SKM-1 treated with dmso at 0.1 percent for 144 hours (cell line): ENCODE measurements at regions not wholly inside any gene's neighbourhood (a gene's known extent, or its start where the extent isn't known, plus 50 kb on each side); places are given as distances from the start of the nearest gene placed in this dataset.

Experiments
- DNase-seq: peaks from one replicate; lab custom pipeline; 2025; ENCODE audit not compliant: unreplicated experiment; lab: John Stamatoyannopoulos, UW

DNA sequence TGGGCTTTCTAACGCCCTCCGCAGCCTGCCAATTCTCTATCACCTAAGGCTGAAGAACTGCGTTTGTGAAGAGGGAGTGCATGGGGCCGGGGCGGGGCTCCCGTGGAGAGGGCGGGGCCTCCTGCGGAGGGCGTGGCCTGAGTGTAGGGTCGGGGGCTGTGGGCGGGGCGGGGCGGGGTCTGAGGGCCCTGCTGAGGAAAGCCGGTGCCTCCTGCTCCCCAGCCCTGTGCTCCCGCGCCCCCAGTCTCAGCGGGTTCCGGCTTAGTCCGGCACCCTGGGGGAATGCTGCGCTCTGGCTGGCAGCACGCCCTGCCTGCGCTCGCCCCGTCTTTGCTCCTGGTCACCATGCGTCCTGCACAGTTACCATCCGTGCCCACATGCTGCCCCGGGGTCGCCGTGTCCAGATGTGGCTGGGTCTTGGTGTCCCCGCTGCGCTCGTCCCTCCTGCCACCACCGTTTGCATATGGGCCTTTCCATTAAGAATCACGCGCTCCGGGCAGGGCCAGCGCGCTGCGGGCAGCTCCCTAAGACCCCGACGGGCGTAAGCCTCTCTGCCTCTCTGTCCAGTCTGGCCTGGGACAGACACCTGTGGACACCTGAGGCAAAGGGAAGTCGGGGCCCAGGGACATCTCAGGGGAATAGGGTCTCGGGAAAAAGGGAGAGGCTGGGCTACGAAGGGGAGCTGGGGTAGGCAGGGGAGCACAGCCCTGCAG, 144.0 kb upstream of the RET start:
- no peak for DNase-seq

DNA sequence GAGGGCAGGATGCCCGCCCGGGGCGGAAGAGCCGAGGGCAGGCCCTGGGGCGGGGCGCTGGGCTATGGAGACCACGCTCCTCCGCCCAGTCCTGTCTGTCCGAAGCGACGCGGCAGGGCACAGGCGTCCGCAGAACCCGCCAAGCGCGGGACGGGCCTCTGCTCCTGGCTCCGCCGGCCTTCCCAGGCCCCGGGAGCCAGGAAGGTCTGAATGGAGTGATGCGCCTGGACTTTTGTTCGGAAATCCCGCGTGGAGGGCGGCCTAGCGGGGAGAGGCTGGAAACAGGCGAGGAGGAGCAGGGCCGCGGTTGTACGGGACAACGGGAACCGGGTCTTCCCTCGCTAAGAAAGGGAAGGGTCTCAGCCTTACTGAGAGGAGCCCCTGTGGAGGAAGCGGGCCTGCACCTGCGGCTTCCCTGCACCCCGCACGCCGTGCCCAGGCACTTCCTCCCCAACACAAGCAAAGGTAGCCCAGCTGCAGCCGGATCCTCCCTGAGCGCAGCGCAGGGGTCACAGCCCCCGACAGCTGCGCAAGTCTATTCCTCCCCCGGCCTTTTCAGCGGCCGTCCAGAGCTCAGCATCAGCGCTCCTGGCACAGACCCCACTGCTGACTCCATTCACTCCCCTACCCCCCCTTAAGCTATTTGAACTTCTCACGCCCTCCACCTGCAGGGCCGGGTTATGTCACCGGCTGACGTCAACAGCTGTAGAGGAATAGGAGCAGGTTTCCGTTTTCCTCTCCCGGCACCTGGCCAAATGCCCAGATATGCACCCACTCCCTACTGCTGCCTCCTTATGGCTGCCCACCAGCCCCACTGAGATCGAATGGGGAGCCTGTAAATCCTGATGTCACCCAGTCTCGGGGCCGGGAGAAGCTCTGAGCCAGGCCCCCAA, 143.2 kb upstream of the RET start:
- no peak for DNase-seq

DNA sequence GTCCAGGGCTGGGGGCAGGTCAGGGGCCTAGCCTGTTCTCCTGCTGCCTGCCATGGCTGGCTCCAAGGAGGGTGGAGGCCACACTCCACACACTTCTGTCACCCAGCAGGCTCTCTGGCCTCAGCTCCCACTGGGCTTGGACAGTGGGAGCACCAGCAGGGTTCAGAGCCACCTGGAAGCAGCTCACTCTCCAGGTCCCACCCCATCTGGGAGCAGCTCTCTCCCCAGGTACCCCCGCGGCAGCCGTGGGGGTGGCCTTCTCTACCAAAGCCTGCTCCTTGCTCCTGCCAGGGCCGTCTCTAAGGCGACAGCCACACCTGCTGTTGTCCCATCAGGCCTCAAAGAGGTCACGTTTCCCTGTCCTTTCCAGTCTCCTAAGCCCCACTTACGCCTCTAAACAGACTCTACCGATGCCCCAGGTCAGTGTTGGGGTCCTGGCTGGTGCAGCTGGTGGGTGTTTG, 142.5 kb upstream of the RET start:
- no peak for DNase-seq

DNA sequence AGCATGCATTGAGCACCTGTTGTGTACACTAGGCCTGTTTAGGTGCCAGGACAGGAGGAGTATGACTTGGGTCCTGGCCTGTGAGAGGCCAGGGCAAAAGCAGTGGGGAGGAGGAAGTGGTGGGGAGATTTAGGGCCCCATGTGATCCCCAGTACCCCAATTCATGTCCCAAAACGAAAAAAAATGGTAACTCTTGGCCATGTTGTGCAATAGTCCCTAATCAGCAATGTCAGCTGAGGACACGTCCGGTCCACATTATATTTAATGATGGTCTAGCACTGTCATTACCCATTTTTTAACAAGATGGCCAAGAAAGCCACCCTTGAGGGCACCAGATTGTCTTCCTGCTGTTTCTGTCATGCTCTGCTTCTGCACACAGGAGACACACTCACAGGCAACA, 142.0 kb upstream of the RET start:
- DNase-seq, result no peak

DNA sequence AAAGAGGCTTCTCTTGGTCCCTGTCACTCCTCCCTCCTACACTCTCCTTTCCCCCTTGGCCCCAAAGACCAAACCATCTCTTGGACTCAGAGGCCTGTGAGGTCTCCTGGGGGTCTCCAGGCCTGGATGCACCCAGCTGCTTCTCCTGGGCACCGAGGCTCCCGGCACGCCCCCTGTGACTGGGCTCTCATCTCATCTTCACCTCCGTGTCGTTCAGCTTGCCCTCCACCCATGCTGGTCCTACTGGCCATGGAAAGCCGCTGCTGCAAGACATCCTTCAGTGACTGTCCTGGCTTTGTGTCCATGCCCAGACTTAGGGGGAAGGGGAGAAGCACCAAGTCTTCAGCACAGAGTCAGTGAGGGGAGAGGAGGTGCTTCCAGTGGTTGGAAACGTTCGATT, 141.4 kb upstream of the RET start:
- DNase-seq, result no peak

DNA sequence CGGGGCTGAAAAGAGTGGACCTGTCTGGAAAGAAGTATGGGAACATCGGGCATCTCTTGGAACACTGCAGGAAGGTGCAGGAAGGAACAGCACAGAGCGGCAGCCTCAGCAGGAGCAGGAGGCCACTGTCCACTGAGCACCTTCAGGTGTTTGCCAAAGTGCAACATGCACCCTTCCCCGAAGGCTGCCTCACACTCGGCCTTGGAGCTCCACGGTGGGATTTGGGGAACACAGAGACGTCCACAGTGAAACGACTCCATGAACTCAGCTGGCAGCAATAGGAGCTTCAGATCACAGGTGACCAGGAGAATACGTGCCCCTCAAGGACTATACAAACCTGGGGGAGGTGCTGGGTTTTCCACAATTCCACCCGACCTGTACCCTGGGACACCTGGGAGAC, 140.3 kb upstream of the RET start:
- DNase-seq, result no peak

DNA sequence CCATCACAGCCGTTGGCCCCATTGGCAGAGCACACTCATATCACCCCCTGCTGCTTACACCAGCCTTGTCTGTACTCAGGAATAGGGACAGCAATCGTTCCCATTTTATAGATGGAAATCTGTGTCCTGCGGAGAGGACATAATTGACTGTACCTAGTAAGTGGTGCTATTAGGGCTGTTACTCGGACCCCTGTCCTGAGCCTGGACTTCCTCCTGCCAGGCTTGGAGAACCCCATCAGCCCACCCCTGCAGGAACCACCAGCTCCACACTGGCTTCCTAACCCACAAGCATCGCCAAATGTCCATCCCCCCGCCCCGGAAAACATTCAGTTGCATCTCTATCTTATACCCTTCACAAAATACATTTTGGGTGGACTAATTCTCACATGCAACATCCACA, 139.8 kb upstream of the RET start:
- DNase-seq, result no peak

DNA sequence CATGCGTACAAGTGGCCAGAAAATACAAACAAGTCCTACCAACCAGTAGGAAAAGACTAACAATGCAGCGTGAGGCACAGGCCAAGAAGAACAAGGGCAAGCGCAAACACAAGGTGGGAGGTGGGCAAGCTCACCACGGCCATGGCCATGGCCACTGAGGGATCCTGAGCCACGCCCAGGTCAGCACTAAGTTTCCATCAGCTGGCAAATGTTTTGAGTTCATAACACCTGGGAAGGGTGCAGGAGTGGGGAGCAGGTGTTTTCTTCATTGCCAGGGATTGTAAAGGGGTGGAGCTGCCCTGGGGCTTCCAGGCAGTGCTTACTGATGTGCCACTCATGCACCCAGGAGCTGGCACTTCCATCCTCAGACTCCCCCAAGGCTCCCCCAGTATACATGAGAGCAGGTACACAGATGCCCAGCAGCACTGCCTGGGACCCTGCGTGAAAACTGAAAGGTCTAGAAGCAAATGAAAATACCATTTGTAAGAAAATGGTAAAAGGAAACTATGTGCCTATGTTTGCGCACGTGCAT, 139.2 kb upstream of the RET start:
- DNase-seq, result no peak

DNA sequence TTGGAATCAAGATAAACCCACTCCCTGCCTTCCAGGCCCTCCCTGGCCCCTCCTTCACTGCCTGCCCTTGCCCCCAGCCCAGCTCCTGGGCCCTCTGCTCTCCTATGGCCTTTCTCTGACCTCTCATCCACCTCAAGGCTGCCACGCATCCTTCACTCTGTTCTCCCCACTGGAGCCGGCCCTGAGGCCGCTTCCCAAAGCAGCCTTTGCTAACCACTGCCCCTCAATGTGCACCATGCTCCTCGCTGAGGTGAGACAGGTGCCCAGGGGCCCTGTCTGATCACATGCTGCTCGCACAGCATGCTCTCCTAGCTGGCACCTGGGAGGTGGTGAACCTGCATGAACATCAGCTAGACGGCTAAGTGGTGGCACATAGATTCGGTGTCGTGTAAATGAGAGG, 138.5 kb upstream of the RET start:
- no peak for DNase-seq

DNA sequence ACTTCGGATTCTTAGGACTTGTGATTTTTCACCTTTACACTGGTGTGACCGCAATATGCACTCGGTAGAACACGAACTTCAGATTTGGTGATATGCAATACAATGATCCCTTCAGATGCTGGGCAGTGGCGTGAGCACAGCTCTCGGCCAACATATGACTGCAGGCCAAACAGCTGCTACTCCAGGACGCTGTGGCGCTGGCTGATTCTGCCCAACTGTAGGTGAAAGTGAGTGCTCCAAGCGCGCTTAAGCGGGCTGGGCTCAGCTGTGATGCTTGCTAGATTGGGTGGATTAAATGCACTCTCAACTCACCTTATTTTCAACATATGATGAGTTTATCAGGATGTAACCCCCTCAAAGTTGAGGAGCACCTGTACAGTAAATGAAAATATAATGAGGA, 137.6 kb upstream of the RET start:
- DNase-seq, result no peak

DNA sequence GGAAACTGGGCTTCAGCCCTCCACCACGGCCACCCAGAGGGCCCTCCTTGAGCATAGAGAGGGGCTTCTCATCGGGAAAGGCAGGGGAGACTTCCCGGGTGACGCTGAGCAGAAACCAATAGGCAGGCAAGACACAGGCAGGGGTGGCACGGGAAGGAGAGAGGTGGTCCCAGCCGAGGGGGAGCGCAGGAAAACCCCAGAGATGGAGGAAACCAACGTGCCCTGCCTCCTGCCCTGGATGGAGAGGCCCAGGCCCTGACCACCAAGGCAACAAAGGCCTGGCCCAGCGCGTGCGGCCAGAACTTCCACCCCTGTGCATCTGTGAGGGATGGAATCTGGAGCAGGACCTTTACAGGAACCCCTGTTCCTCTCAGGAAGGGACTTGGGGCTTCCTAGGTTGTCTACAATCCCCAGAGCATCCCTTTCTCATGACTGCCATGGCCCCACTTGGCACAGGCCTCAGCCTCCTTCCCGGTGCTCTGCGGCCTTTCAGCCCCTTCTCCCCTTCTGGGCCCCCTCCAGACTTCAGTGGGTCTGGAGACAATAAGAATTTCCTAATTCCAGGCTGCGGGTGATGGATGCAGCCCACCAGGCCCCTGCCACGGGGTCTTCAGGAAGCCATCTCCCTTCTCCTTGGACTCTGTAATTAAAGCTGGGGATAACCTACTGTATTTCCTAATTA, 137.0 kb upstream of the RET start:
- no peak for DNase-seq

DNA sequence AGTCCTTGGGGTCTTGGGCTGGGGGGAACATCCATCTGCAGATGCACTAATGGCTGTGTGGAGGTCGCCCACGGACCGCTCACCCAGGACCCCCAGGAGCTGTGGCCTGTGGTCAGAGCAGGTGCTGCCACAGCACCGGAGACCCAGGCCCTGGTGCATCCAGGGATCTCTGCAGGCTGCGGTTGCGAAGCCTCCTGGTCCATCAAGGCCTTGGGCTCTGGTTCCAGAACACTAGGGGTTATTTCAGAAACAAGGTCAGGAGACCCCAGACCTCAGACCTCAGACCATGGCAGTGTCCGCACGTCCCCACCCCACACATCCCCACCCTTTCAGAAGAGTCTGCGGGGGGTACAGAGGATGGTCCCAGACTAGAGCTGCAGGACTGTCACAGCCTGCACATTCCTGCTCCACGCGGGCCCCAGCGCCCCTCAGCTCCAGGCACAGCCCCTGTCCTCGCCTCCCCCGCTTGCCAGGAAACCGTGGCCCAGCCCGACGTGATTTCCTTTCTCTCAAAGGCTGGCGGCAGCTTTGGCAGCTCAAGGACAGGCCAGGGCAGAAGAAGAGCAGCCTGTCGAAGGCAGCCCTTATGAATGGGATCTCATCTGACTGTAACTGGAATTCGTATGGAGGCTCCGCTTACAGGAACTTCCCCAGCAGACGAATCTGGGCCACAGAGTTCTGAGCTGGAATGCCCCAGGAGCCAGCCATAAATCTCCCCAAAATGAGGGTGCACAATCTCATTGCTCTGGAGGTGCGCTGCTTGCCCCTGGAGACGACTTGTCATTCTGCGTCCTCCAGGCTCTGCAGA, 136.2 kb upstream of the RET start:
- DNase-seq, result no peak

DNA sequence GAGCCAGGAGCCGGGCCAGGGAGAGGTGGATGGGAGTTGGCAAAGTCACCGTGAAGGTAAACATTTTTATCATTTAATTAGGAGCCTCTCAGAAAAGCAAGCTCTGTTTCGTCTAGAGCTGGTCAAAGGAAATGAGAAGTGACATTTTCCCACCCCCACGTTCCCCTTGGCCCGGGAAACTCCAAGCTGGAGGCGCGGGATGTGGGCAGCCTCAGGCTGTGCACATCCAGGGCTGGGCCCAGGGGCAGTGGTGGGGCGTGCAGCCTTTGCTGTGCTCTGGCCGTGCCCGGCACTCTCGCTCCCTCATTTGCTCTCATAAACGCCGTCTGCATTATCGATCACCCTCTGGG, 135.6 kb upstream of the RET start:
- no peak for DNase-seq

DNA sequence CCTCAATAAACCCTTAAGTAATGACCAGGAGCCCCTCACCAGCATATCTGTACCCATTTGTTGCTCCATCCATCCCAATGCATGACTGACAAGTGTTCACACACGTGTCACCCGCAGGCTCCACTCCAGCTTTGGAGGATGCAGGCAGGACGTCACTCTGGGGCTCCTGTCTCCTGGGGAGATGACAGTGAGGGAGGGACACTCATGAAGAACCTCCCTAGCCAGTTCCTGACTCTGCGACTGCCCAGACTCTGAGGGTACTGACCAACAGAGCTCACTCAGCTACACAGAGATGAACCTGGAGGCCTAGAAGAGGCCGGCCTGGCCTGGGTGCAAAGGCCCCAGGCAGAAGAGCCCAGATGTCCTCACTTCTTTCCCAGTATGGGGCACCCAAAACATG, 135.1 kb upstream of the RET start:
- no peak for DNase-seq

DNA sequence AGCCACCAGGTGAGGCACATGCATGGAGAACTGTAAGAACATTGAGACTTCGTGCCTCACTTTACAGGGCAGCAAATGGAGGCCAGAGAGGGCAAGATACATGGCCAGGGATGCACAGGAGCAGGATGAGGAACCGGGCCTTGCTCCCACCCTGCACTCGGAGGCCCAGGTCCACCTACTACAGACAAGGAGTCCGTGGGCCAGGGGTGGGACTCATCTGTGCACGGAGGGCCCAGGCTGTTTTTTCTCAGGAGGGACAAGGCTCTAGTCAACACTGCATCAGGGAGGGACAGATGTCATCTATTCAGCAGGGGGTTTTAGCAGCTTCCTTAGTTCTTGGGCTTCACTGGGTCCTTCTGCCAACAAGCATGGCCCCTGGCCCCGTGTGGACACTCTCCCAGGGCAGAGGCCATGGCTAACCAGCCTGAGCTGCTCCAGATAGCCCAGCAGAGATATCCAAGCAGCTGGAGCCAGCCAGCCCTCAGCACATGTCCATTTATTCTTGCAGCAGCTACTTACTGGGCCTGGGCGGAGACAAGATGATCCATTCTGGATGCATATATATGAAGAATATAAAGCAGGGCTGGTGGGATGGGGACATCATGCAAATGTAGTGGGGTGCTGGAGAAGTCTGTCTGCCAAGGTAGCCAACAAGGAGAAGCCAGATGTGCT, 134.5 kb upstream of the RET start:
- no peak for DNase-seq

DNA sequence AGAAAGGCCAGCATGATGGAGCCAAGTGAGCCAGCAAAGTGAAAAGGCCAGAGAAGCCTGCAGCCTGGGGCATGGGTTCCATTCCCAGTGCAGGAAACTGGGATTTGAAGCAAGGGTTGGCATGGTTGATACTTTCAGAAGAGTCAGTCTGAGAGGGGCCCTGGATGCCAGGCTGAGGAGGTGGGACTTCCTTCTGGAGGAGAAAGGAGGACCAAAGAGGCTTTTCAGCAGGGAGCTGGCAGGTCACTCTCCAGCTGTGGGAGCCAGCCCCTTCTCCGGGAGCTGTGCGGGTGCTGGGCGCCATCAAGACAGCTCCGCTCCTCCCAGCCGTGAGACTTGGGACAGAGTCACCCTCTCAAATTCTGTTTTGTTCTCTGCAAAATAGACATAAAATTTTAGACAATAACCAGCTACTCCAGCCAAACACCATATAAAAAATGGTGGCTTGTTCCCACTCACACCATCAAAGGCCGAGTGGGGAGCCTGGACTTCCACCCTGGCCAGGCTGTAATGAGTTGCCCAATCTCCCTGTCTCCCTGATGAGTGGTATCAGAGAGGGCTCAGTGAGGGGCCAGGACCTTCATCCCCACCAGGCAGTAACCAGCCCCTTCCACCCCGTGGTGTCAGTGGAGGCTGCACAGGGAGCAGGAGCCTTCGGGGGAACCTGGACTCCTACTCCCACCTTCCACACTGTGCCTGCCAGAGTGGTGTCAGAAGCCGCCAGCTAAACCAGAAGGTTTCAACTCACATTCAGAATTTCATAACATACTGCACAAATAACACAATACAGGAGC, 133.6 kb upstream of the RET start:
- no peak for DNase-seq

DNA sequence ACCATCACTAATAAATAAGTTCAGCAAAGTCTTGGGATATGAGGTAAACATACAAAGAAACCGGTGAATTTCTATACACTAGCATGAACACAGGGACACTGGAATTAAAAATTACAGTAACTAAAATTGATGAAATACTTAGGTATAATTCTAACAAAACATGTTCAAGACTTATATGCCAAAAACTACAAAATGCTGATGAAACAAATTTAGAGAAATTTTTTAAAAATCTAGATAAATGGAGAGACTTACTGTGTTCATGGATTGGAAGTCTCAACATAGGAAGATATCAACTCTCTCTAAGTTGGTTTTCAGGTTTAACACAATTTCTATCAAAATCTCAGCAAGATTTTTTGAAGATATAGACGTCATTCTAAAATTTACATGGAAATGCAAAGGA, 128.8 kb upstream of the RET start:
- no peak for DNase-seq

DNA sequence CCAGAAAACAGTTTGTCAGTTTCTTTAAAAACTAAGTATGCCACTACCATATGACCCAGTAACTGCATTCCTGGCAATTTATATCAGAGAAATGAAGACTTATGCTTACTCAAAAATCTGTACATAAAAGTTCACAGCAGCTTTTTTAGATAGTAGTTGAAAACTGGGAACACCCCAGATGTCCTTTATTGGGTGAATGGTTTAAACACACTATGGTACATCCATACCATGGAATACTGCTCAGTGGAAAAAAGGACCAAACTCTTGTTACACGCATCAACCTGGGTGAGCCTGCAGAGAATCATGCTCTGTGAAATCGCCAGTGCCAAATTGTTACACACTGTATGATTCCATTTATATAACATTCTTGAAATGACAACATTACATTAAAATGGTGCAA, 127.6 kb upstream of the RET start:
- no peak for DNase-seq

DNA sequence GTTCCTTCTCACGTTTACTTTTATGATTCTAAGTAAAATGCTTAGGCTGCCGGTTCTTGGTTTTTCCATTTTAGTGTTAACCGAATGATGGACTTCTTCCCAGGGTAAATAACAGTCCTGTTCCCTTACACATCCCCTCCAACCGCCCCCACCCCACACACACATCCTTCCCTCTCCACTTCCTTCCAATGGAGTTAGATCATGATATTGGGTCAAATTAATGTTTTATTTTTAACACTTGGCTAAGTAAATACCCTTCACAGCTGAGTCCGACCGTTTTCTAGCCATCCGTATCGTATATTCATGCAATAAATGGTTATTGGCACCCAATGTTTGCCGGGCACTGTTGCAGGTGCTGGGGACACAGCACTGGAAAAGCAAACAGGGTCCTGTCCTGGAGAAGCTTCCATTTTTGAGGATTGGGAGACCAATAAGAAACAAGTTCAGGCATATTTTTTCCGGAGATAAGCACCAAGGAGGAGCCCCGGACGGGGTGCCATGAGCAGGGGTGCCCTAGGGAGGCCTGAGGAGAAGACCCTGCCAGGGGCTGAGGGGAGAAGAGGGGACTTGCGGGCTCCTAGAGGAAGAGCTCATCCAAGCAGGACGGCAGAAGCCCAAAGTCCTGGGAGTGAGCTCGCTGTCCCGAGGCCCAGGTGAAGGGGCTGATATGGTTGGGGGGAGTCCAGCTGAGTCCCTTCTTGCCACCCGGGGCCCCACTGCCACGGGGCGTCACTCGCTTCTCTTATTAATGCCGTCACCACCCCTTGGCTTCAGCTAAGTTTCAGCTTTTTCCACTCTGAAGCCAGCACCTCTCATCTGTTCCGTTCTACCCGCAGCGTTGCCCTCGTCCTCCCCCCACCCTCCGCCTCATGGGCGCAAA, 126.0 kb upstream of the RET start:
- no peak for DNase-seq
